ENCODE measurements at regions not wholly inside any gene's neighbourhood (a gene's known extent, or its start where the extent isn't known, plus 50 kb on each side); places are given as distances from the start of the nearest gene placed in this dataset.

DNA sequence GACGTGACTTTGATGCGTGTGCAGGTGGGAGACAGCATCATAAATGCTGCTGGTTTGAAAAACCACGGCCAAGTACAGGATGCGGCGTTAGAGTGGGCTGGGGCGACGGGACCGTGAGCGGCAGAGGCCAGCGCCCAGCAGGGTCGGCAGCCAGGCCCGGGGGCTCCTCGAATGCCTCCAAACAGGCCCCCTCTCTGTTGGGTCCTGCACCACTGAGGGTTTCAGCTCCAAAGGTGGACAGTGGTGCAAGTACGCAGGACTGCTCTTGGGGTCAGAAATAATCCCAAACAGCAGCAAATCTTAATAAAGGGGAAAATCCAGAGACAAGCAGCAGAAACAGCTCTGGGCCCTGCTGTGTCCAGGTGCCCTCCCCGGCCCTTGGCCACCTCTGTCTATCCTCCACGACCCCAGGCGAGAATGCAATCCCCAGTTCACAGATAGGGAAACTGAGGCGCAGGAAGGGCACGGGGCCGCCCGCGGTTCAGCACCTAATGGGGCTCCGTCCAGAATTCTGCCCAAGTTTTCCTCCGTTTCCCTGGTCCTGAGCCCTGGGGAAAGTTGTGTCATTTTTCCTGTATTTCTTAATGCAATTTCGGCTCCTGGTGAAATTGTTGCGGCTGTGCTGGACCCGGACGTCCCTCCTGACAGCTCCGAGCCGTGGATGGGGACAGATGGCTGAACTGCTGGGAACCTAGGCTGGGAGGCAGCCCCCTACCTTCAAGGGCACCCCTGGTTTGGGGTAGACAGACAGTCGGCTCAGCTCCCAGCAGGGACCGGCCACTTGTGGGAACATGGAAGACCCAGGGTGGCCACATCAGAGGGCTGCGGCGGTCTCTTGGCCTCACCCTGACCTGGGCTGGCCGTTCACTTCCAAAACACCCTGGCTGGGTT, 97.4 kb downstream of the FOXL3 start:
- peak; percentile 15 for DNase-seq

GRCh38 chr7:388023-388960, 98.3 kb downstream of the FOXL3 start:
- DNase-seq: peak; percentile 25

GRCh38 chr7:388961-389701, 99.2 kb downstream of the FOXL3 start:
- DNase-seq: peak; percentile 33

GRCh38 chr7:389911-390601, 100.1 kb downstream of the FOXL3 start:
- DNase-seq: peak; percentile 35

GRCh38 chr7:390761-391410, 100.9 kb downstream of the FOXL3 start:
- DNase-seq: no peak

DNA sequence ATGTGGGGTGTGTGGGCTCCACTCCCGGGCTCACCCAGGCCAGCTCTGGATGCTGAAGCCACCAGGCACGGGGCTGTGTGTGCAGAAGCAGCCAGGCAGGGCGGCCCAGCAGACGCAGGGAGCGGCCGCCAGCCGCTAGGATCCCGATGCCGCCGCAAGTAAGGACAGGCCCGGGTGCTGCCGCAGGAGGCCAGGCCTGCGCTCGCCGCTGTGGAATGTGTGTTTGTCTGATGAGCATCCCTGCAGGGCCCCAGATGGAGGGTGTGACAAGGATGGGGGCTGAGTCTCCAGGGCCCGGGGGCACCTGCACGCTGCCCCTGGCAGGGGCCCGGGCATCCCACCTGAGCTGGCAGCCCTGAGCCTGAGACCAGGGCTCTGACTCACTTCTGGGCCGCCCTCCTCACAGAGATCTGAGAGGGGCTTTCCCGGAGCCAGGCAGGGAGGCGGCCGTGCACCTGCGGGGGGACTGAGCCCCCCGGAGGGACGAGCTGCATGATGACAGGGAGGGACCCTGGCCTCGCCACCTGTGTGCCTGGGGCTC, 101.5 kb downstream of the FOXL3 start:
- DNase-seq: no peak

DNA sequence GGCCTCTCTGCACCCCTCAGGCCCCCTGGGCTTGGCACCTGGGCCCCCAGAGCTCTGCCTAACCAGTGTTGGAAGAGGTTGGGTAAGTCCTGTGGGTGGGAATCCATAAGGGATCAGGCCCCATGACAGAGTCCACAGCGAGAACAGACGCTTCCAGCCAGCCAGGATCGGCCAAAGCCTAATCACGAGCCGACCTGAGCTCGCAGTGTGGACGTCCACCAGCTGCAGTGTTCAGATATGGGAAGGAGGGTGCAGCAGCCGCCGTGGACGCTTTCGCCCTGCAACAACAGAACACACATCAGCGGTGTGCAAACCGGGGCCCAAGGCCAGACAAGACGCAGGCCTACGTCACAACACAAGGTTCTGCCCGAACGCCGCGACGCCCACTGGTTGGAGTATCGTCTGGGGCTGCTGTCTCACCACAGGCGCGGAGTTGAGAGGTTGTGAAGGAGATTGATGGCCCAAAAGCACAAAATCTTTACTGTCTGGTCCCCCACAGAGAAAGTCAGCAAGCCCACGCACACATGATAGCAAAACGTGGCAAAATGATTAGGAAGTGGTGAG, 102.1 kb downstream of the FOXL3 start:
- no peak for DNase-seq

- no peak for DNase-seq
These were observed 102.9 kb downstream of the FOXL3 start for GRCh38 chr7:392822-393221.

DNA sequence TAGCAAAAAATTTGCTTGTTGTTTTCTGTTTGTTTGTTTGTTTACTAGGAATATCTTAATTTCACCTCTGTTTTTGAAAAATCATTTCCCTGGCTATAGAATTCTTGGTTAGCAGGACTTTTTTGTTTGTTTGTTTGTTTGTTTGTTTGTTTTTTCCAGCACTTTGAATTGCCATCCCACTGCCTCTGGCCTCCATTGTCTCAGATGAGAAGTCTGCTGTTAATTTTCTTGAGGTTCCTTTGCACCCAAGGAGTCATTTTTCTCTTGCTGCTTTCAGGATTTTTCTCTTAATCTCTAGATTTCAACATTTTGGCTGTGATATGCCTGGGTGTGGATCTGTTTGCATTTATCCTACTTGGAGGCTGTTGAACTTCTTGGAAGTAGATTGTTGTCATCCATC, 105.7 kb downstream of the FOXL3 start:
- DNase-seq: no peak

GRCh38 chr7:398888-399287, 108.9 kb downstream of the FOXL3 start:
- no peak for DNase-seq

GRCh38 chr7:400901-401485, 111.0 kb downstream of the FOXL3 start:
- DNase-seq: peak; percentile 28

DNA sequence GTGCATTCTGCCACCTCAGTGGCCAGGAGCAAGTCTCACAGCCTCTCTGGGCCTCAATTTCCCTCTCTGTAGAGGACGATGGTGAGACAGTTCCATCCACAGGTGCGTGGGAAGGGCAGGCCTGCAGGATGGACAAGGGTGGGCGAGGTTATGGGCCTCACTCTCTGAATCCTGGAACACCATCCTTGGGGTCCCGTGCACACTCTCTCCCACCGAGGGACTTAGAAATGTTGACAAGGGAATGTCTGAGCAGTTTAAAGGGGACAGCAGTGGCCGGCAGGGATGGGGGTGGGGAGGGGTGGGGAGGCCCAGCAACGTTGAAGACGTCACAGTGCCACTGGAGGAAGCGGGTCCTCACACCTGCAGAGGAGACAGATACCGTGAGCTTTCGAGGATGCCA, 111.5 kb downstream of the FOXL3 start:
- no peak for DNase-seq

DNA sequence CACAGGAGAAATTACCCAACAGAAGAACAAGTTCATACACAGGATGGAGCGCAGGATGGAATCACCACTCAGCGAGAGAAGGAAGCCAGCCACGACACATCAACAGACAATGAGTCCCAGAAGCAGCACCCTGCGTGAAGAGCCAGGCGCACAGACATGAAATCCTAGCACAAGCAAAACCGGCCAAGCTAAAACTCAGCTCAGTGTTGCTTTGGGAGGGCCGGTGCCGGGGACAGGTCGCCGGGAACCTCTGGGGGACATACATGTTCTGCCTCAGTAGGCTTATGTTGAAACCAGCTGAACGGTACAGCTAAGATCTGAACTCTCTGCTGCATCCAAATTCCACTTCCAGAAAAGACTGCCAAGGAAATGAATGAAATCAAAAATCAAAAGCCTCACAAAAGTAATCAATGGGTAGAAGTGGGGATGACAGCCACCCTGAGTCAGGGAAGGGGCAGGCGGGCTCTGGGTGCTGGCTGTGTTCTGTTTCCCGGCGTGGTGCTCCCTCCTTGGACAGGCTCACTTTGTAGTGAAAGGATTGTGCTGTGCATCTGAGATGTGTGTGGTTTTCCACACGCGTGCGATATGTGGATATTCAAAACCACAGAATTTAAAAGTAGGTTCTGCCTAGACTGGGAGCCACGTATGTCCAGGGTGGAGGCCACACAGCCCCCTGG, 114.7 kb downstream of the PDGFA start:
- DNase-seq: peak; percentile 30

- peak; percentile 43 for DNase-seq
These were observed 114.0 kb downstream of the PDGFA start for GRCh38 chr7:405489-406211.

- no peak for DNase-seq
These were observed 111.7 kb downstream of the PDGFA start for GRCh38 chr7:407721-408539.

DNA sequence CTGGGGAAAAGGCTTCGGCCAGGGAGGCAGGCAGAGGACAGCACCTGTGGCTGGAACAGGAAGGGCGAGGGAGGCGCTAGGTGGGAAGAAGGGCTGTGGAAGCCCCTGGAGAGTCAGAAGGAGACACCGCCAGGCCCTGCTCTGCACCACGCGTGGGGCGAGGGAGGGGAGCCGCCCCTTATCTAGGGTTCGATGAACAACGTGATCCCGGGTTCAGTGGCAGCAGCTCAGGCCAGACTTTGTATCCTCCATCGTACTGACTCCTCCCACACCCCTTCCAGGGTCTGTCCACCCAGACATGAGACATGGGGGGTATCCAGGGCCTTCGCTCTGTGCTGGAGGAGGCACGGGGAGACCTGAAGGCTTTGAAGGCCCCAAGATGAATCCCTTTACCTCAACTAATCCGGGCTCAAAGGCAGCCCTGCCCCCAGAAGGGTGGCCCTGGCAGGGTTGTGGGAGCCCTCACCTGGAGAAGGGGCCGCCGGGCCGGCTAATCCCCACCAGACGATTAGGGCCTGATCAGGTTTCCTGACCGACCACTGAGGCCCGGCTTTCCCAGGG, 110.8 kb downstream of the PDGFA start:
- DNase-seq: no peak

DNA sequence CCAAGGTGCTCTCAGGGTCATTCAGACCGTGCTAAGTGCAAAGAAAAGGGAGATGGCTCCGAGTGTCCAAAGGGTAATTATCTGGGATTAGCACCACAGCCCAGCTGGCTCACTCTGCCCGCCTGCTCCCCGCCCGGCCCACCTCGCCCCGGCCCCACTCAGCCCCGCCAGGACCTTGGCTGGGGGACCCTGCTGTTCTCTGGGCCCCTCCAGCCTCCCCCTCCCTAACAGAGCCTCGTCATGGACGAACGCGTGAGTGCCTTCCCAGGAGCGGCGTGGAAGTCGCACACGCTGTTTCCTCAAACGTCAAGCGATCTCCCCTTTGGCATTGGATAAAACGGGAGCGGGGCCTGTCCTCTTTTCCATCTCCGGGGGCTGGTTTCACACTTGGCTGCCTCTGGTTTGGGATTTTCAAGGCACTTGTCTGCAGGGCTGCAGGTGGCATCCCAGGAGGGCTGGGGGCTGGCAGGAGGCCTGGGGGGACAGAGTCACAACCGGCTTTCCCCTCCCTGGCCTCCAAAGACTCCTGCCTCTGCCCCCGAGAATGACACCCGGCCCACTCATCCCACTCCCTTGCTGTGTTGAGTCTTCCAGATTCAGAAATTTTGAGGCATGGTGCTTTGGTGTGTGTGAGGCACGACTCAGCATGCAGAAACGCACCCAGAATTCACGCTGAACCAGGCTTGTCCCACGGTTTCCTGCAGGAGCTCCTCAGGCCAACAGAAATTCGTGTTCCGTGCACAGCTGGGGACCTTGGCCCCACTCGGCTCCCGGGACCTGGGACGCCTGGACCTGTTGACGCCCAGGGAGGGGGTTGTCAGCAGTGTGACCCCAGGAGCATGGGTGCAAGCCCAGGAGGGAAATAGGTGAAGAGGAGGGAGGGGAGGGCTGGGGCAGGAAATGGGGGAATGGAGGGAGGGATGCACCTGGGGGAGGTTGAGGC, 110.0 kb downstream of the PDGFA start:
- DNase-seq: no peak

Data from activated CD8-positive, alpha-beta memory T cell treated with anti-CD3 and anti-CD28 coated beads, Interleukin-2, amount 50 U/mL, for 48 hours (primary cell).